H9 (cell line): ENCODE measurements at regions not wholly inside any gene's neighbourhood (a gene's known extent, or its start where the extent isn't known, plus 50 kb on each side); places are given as distances from the start of the nearest gene placed in this dataset.

Experiments
- DNase-seq: peaks from one replicate; pipeline ENCODE4 v3.0.0-alpha.2; 2017
- H2AFZ ChIP-seq: one replicate; pipeline ENCODE4 v1.6.1; 2013; ENCODE audit warnings: mild to moderate bottlenecking, low read length, control low read depth, moderate library complexity
- H2AK5ac ChIP-seq: 2 replicates; pipeline ENCODE4 v1.6.1; 2013; ENCODE audit warnings: low read length, control low read depth, mixed read lengths; ENCODE audit not compliant: insufficient read length
- H2BK120ac ChIP-seq: one replicate; pipeline ENCODE4 v1.6.1; 2013; ENCODE audit warnings: low read depth, mild to moderate bottlenecking, low read length, control low read depth, inconsistent platforms; ENCODE audit not compliant: poor library complexity, severe bottlenecking
- H2BK12ac ChIP-seq: 2 replicates; pipeline ENCODE4 v1.6.1; 2013; ENCODE audit warnings: low read length, control low read depth, mixed read lengths, low read depth; ENCODE audit not compliant: insufficient read length
- H2BK15ac ChIP-seq: 2 replicates; pipeline ENCODE4 v1.6.1; 2013; ENCODE audit warnings: low read depth, low read length, control low read depth
- H2BK20ac ChIP-seq: one replicate; pipeline ENCODE4 v1.6.1; 2013; ENCODE audit warnings: low read depth, mild to moderate bottlenecking, low read length, control low read depth, inconsistent platforms; ENCODE audit not compliant: poor library complexity, severe bottlenecking
- H2BK5ac ChIP-seq: 2 replicates; pipeline ENCODE4 v1.6.1; 2013; ENCODE audit warnings: low read length, control low read depth, mixed read lengths; ENCODE audit not compliant: insufficient read length
- H3K14ac ChIP-seq: 2 replicates; pipeline ENCODE4 v1.6.1; 2013; ENCODE audit warnings: low read length, control low read depth; ENCODE audit not compliant: insufficient read depth
- H3K18ac ChIP-seq: 2 replicates; pipeline ENCODE4 v1.6.1; 2013; ENCODE audit warnings: low read depth, mild to moderate bottlenecking, mixed read lengths, low read length, control low read depth; ENCODE audit not compliant: insufficient read length
- H3K23ac ChIP-seq: 2 replicates; pipeline ENCODE4 v1.6.1; 2013; ENCODE audit warnings: low read length, control low read depth, mixed read lengths, low read depth; ENCODE audit not compliant: insufficient read length
- H3K23me2 ChIP-seq: 2 replicates; pipeline ENCODE4 v1.6.1; 2013; ENCODE audit warnings: low read depth, mild to moderate bottlenecking, mixed read lengths, low read length, control low read depth; ENCODE audit not compliant: insufficient read length, poor library complexity, severe bottlenecking
- H3K27ac ChIP-seq: 2 replicates; pipeline ENCODE4 v1.5.1; 2013; ENCODE audit warnings: low read length, control low read depth, mixed read lengths, low read depth; ENCODE audit not compliant: insufficient read length
- H3K27me3 ChIP-seq: 2 replicates; pipeline ENCODE4 v1.6.1; 2013; ENCODE audit warnings: low read length, control low read depth, inconsistent platforms; ENCODE audit not compliant: insufficient read depth
- H3K4ac ChIP-seq: 2 replicates; pipeline ENCODE4 v1.6.1; 2013; ENCODE audit warnings: low read depth, mild to moderate bottlenecking, control low read depth, inconsistent platforms, low read length, moderate library complexity
- H3K4me1 ChIP-seq: 2 replicates; pipeline ENCODE4 v1.6.1; 2013; ENCODE audit warnings: low read length, control low read depth, inconsistent platforms; ENCODE audit not compliant: insufficient read depth
- H3K4me2 ChIP-seq: 2 replicates; pipeline ENCODE4 v1.6.1; 2013; ENCODE audit warnings: low read length, control low read depth, mixed read lengths; ENCODE audit not compliant: insufficient read length, insufficient read depth
- H3K56ac ChIP-seq: 2 replicates; pipeline ENCODE4 v1.6.1; 2013; ENCODE audit warnings: low read depth, mild to moderate bottlenecking, mixed read lengths, low read length, control low read depth; ENCODE audit not compliant: insufficient read length
- H3K79me1 ChIP-seq: 2 replicates; pipeline ENCODE4 v1.6.1; 2013; ENCODE audit warnings: low read depth, mild to moderate bottlenecking, moderate library complexity, low read length, control low read depth, inconsistent platforms; ENCODE audit not compliant: insufficient read depth, poor library complexity, severe bottlenecking
- H3K79me2 ChIP-seq: 2 replicates; pipeline ENCODE4 v1.6.1; 2013; ENCODE audit warnings: low read length, control low read depth, inconsistent platforms; ENCODE audit not compliant: insufficient read depth
- H3K9ac ChIP-seq: 2 replicates; pipeline ENCODE4 v1.6.1; 2013; ENCODE audit warnings: low read length, control low read depth, mixed read lengths; ENCODE audit not compliant: insufficient read length; ENCODE audit errors: extremely low read depth
- H3K9me3 ChIP-seq: one replicate; pipeline ENCODE4 v1.6.1; 2013; ENCODE audit warnings: low read depth, low read length, inconsistent platforms; ENCODE audit not compliant: control insufficient read depth
- H3T11ph ChIP-seq: one replicate; pipeline ENCODE4 v1.6.1; 2013; ENCODE audit warnings: mild to moderate bottlenecking, low read length, control low read depth, inconsistent platforms
- H4K20me1 ChIP-seq: one replicate; pipeline ENCODE4 v1.6.1; 2013; ENCODE audit not compliant: control insufficient read depth, insufficient read length, insufficient read depth
- H4K5ac ChIP-seq: 2 replicates; pipeline ENCODE4 v1.6.1; 2013; ENCODE audit warnings: low read depth, mild to moderate bottlenecking, mixed read lengths, low read length, control low read depth; ENCODE audit not compliant: insufficient read length
- H4K8ac ChIP-seq: replicated peaks from 2 replicates; pipeline ENCODE4 v1.6.1; 2013; ENCODE audit warnings: low read length, control low read depth, mixed read lengths, low read depth; ENCODE audit not compliant: insufficient read length
- H4K91ac ChIP-seq: 2 replicates; pipeline ENCODE4 v1.6.1; 2013; ENCODE audit warnings: low read depth, mild to moderate bottlenecking, moderate library complexity, mixed read lengths, low read length, control low read depth; ENCODE audit not compliant: insufficient read length
- H3K27ac Mint-ChIP-seq, 3 experiments: 2 replicates in 2 of 3; 3 replicates in 1 of 3; pipeline ENCODE4 v1.8.0; 2020 to 2021; ENCODE audit warnings: mixed read lengths in 3 of 3, mild to moderate bottlenecking in 1 of 3, moderate library complexity in 1 of 3
- H3K27me3 Mint-ChIP-seq: 2 replicates; pipeline ENCODE4 v1.8.0; 2021; ENCODE audit warnings: low read depth, mild to moderate bottlenecking, moderate library complexity, mixed read lengths
- H3K36me3 Mint-ChIP-seq, 3 experiments: 2 replicates in 2 of 3; 3 replicates in 1 of 3; pipeline ENCODE4 v1.8.0; 2020 to 2021; ENCODE audit warnings: low read depth in 3 of 3, mixed read lengths in 3 of 3; ENCODE audit not compliant: insufficient read depth in 1 of 3
- H3K4me1 Mint-ChIP-seq, 2 experiments: 2 replicates each; pipeline ENCODE4 v1.8.0; 2020; ENCODE audit warnings: mixed read lengths in 2 of 2
- H3K4me3 Mint-ChIP-seq, 2 experiments: 2 replicates in 1 of 2; 3 replicates in 1 of 2; pipeline ENCODE4 v1.8.0; 2020 to 2021; ENCODE audit warnings: mild to moderate bottlenecking in 2 of 2, mixed read lengths in 2 of 2, moderate library complexity in 1 of 2
- H3K9me3 Mint-ChIP-seq, 2 experiments: 2 replicates in 1 of 2; 3 replicates in 1 of 2; pipeline ENCODE4 v1.8.0; 2020; ENCODE audit warnings: mild to moderate bottlenecking in 2 of 2, mixed read lengths in 2 of 2, moderate library complexity in 1 of 2
- CTCF ChIP-seq: fragments of 200-600 bp; sonication (generic); conservative IDR thresholded peaks from 3 replicates; pipeline ENCODE4 v1.8.0; 2021; ENCODE audit warnings: antibody characterized with exemption, mild to moderate bottlenecking
- WGBS: extraction: QIAGEN DNeasy Blood & Tissue Kit; methylation state at CpG from one replicate; pipeline ENCODE4 v1.1.7; 2013; ENCODE audit warnings: missing lambda C conversion rate, low lambda C conversion rate, mixed read lengths; ENCODE audit not compliant: insufficient read length; ENCODE audit errors: extremely low coverage; 5-methylcytosine and 5-hydroxymethylcytosine counted together

GRCh38 chrX:112967903-112968302, 127.3 kb upstream of the AMOT start:
- Histone ChIP-seq H4K20me1 (no peaks in the 10 kb centered on the region), H3K79me2 (no peaks in the 10 kb centered on the region), H3K18ac (no peak overlapping the region), H3K9me3 (no peaks in the 10 kb centered on the region), H4K5ac (no peak overlapping the region), H2BK5ac (no peak overlapping the region), H3K27me3 (no peaks in the 10 kb centered on the region), H2AK5ac (no peak overlapping the region), H3K4me2 (no peak overlapping the region), H3K23me2 (no peaks in the 10 kb centered on the region), H3K4me1 (no peaks in the 10 kb centered on the region), H4K8ac (no peak overlapping the region), H3K23ac (no peak overlapping the region), H3K56ac (no peak overlapping the region), H3K27ac (no peak overlapping the region), H2BK12ac (no peak overlapping the region), H2BK15ac (no peak overlapping the region), H2BK120ac (no peak overlapping the region), H3T11ph (no peak overlapping the region), H3K9ac (no peak overlapping the region), H3K79me1 (no peaks in the 10 kb centered on the region), H3K4ac (no peak overlapping the region), H2BK20ac (no peak overlapping the region), H3K14ac (peak overlapping the region; percentile 17; the same call in 1 of the 2 replicates), H4K91ac (no peak overlapping the region), H2AFZ (peak overlapping the region; percentile 33)
- Mint-ChIP-seq H3K9me3 (no peaks in the 10 kb centered on the region), H3K36me3 (no peaks in the 10 kb centered on the region), H3K27me3 (peaks cover 1% of the 10 kb centered on the region), H3K4me3 (no peak overlapping the region), H3K27ac (no peak overlapping the region), H3K4me1 (peaks cover 14 to 17% of the 10 kb centered on the region in 2 experiments)
- DNase-seq: no peak
- no CpG with 5 or more reads among the region's 4 CpGs for WGBS
- TF ChIP-seq CTCF: no peak
